Stimulated activated naive CD4-positive, alpha-beta T cell (primary cell): ENCODE measurements at regions not wholly inside any gene's neighbourhood (a gene's known extent, or its start where the extent isn't known, plus 50 kb on each side); places are given as distances from the start of the nearest gene placed in this dataset.

Experiments used
- DNase-seq, 6 experiments: peaks; one replicate each; lab custom pipeline; 2025; lab: John Stamatoyannopoulos, UW

DNA sequence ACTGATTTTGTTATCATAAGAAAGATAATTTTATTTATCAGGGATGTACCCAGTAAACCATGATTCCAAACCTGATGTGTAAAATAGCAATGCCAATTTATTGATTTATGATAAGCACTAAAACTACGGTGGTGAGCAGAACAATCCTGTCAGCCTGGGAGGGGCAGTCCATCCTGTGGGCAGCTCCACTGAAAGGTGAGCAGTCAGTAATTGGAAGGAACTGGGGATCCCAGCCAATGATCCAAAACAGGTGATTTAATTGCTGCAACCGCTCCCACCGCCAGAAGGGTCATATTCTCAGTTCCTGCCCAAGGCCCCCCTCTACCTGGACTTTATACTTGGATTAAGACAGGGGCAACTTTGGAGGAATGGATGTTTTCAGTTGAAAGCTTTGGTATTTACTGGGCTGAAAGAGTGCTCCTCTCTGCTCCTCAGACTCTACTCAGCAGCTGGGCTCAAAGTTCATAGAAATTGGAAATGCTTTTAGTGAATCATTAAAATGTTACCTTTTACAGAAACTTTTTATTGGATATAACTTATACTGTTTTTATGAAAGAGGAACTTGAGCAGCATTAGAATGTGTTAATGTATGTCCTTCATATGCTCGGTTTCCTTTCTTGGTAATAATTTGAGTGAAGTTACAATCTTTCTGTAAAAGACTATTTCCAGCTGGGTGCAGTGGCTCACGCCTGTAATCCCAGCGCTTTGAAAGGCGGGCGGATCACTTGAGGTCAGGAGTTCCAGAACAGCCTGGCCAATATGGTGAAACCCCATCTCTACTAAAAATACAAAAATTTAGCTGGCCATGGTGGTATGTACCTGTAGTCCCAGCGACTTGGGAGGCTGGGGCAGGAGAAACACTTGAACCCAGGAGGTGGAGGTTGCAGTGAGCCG, 198.6 kb upstream of the IL12A start:
- no peak for DNase-seq

DNA sequence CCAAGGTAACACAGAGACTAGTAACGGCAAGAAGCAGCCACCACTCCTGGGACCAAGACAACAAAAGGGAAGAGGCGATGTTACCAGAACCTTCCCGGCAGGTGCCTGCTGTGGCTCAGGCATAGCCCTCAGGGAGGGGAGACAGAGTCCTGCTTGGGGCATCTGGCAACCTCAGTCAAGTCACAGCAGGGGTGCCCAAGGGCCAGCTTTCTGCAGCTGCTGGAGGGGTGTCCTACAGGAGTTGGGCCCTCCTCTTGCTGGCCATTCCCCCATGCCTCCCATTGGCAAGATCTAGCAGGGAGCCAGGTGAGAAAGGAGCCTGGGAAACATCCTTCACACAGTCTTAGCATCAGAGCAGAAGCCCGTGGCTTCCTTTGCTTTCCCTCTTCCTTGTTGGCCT, 197.3 kb upstream of the IL12A start:
- DNase-seq = no peak

DNA sequence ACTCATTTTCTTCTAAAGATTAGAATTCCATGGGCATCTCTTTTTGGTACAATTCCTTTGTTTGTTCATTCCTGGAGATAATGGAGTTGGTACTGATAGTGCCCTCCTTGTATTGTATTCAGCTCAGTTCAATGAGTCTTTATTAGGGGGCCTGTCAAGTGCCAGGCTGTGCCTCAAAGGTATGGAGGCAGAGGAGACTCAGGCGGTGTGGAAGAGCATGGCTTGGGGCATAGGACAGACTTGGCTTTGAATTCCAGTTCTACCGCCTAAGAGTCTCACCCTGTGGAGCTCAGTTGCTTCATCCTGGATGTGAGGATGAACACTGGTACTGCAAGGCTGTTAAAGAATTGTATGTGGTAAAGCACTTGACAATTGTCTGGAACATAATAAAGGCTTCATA, 196.6 kb upstream of the IL12A start:
- DNase-seq = no peak

DNA sequence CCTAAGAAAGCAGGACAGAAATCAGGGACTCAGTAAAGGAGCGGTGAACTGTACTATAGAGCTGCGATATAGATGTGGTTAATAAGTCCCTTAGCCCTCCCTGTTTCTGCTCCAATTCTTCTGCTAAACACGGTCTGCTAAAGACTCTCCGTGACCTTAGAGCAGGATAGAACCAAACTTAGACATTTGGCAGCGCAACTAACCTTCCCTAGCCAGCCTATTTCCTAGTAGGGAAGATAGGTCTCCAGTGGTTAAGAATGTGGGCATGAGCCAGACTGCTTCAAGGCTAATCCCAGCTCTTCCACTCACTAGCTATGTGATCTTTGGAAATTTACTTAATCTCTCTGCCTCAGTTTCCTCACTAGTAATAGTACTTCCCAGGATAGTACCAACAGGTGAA, 193.6 kb upstream of the IL12A start:
- no peak for DNase-seq

DNA sequence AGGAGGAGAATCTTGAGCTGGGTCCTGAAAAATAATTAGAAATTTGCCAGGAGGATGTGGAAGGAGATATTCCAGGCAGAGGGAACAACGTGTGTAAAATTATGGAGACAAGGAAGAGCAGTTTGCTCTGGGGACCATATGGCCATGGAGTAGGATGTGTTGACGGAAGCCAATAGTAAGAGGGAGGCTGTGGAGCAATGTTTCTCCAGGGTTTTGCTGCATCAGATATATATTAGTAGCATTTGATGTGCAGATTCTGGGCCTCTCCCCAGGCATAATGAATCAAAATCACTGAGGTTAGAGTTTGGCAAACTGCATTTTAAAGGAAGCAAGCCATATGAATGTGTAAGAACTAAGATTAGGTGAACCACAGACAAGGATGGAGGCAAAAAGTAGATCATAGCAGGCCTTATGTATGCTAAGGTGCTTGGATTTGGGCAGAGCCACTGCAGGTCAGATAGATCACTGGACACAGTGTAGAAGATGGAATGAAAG, 192.9 kb upstream of the IL12A start:
- no peak for DNase-seq

DNA sequence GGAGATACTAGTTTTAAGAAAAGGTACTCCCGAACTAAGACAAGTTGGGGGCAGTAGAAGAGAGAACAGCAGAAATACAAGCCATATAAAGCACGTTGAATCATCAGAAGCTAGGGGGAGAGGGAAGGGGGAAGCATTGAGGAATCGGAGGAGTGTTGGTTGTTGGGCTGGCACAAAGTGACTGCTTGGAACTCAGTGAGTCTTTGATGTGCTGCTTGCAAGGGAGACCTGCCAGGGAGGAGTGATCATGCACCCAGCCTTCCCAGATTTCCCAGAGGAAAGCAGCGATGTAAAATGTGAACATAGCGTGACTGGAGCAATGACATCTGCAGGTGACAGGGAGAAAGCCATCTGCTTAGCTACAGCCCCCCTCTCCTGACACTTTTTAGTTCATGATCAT, 192.4 kb upstream of the IL12A start:
- DNase-seq = no peak

DNA sequence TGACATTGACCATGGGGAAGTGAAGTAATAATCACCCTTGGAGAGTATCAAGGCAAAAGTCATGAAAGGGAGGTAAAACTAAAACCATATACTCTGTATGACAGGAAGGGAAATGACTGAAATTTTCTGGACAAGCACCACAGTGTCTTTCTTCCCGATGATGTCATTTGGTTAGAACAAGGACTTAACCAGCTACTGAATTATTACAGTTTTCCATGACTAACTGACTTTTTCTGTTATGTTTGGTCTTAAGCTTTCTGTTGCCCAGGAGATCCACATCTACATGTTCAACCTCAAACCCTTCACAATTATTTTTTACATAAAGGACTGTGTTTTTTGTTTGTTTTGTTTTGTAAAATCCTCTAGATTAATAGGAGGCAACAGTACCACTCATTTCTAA, 191.9 kb upstream of the IL12A start:
- DNase-seq = no peak

DNA sequence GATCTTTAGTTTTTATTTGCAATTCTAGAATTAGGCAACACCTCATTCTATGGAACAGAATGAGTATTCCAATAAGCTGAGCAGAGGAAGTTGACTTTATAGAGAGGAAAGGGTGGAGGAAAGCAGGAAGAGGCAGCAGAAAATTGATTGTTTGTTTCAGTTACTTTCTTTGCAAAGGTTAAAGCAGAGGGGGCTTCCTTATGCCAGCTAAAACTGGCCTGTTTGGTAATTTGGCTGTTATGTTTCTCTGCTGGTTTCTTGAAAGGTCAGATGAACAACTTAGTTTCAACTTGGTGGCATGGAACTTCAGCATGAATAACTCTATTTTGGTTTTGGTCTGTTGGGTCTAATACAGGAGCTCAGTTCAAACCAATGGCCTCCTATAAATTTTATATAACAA, 190.9 kb upstream of the IL12A start:
- no peak for DNase-seq

DNA sequence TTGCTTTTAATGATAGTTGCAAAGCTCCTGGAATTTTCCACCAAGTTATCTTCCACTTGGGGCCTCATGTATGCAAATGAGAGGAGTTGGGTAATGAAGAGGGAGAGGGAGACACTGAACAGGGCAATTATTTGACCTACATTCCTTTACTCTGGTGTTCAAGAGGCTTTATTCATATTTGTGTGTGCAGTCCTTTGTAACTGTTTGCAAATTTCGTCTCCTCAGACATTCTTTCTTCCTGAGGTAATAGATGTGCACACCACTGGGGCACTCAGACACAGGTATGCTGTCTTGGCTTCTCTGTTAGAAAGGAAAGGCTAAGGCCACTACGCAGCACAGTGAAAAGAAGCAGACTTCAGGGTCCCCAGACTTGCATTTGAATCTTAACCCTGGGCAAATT, 189.7 kb upstream of the IL12A start:
- no peak for DNase-seq

DNA sequence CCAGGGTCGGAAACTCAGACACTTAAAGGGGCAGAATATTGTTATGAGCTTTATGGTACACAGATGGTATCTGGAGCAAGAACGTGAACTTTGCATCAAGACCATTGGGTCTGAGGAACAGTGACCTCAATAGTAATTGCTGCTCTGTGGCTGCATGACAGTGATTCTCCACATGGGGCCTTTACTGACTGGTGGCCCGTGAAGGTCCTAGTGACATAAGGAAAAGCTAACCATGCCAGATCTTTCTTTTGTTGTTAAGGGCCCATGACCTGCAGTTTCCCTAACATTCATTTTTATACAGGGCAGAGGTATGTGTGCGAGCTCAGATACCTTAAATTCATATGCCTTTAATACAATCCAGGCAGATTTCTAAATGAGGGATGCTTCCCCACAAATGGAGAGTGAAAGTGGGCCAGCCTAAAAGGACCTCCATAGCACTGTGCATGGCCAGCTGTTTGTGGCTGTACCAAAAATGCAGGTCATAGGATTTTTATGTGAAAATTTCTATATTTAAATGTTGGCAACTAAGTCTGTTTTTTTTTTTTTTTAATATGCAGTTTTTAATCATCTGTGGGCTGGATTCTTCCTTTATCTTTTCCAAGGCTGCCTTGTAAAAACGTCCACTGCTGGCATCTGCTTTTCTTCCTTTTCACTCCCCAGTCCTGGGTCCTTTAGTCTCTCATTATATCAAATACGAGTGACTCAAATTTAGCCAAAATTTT, 188.0 kb upstream of the IL12A start:
- no peak for DNase-seq

DNA sequence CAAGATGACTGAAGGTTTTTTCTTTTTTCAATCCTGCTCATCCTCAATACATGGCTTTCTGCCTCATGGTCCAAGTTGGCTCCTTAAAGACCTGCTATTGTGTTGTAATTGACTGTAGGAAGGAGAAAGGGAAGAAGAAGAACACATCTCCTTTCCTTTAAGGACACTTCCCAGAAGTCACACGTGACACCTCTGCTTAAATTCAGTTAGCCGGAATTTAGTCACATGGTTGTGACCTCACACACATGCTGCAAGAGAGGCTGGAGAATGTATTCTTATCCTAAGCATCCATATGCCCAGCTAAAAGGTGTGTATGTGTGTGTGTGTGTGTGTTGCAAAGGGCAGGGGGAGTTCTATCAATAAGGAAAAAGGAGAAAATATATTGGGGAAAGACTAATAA, 185.8 kb upstream of the IL12A start:
- DNase-seq = no peak

DNA sequence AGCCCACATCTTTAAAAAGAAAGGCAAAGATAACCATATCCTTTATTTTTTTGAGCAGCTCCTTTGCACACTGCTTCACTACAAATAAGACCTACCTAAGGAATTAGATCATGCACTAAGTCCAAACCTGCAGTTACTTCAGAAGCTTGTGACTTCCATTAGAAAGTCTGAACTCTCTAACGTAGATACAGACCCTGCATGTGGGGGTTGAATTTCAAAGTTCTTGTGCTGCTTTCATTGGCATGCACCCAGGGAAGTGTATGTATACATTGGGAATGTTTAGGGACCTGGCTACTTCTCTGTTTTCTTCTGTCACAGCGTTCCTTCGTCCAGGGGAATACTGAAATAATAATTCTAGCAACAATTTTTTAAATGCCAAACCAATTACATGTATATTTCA, 185.2 kb upstream of the IL12A start:
- no peak for DNase-seq

DNA sequence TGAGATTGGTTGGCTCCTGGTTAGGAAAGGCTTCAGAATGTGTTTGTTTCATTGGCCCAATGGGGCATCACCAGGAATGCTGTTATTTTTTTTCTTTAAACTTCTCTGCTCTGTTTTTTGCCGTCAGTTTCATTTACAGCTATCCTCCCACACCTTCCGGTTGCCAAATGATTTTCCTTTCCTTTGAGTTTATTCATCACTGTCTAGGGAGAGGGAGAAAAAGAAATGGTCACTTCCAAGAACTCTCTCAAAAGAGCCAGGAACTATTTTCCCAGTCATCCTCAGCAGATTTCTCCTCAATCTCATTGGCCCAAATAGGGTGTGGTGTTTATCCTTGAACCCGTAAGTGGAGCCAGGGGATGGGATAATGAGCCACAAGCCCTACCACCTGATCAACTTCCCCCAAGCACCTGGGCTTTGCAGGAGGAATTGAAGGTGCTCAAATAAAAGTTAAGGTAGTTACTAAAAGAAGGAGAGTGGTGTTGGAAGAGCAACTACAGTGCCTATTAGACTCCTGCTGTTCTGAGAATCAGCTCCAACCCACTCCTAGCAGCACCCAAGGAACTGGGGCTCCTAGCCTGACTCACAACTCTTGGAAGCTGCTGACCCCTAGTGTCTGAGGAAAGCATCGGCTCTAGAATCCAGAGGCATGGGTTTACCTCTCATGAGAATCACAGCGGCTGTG, 183.8 kb upstream of the IL12A start:
- DNase-seq = no peak

DNA sequence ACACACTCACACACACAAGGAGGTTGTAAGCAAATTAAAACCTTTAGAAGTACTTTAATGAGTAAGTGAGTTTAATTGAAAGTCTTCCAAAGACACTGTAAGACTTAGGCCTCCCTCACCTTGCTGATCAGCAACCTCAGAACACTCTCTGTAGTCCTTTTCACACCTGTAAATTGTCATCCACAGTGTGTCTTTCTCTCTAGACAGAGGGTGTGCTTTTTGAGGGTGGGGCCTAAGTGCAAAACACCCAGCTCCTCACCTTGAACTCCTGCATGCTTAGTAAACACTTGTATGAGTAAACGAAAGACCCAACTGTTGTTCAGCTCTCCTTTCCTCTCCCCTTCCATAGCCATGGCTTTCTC, 183.2 kb upstream of the IL12A start:
- no peak for DNase-seq

DNA sequence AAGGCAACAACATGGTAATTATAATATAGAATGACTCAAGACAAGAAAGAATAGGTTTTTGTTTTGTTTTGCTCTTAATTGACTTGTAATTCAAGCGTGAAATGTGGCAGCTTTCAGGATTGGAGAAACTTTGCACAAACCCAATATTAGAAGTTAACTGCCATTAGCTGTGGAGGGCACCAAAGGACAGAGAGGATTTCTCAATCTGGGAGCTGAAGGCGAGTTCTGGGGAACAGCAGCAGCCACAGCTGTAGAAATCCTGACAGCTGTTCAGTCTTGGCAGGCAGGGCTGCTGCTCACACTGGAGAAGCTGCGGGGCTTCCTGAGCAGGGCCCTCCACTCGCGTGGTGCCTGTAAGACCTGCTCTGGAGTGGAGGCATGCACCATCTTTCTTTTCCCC, 182.2 kb upstream of the IL12A start:
- no peak for DNase-seq

DNA sequence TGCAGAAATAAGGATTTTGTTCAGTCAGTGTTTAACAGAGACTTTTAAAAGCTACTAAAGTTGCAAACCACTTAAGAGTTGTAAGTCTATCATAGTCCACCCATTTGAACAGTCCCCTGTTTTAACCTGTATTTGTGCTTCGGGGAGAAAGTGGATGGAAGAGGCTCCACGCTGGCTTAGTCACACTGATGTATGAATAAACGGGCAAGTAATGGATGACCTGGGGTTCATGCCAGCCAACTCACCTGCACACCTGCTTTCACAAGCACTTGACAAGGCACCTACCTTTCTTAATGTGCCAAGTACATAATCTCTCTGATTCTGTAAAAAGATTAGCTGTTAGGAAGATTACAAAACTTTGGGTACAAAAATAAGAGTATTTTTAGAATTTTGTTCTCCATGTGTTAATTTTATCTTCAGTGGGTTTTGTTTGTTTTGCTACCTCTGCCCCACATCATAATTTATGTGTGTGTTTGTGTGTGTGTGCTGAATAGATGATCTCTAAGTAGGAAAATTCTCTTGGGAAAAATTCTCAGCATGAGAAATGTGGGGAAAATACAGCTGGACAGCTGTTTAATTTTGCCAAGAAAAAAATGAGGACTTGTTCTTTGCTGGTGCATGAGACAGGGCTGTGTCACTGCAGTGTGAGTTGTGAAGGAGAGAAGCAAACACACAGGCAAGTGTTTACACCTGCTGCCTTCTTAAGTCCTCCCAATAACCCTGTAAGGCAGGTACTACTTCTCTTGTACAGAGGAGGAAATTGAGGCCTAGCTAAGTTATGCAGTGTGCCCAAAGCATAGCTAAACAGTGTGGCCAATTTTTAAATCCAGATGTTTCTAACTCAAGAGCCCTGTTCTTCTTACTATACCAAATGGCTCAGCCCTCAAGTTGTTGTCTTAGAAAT, 181.2 kb upstream of the IL12A start:
- no peak for DNase-seq

DNA sequence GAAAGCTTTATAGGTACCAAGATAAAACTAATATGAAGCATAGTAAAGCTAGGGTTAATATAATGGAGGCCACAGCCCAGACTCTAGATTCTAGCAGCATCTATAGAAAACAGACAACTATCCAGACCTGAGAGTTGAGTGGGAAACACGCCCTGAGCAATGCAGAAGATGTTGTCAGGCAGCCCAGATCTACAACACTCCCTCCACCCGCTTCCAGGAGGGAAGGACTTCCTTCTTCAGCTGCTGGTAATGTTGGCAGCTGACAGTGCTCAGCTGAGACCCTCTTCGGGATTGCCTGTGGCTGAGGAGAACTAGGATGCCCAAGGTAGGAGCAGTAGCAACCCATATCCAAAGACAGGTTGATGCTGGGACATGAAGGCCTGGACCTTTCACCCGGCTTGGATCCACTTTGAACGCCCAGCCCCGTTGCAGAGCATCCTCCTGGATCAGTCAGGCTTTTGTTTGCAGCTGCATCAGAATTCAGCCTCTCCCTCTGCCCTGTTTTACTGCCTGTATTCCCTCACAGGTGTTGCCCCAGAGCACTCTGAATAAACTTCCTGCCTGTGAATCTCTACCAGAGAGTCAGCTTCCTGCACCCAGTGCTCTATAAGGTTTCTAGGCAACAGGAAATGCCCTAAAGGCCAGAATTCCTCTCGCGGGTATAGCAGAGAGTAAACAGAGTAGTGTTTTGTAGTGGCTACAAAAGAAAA, 174.7 kb upstream of the IL12A start:
- DNase-seq = no peak

DNA sequence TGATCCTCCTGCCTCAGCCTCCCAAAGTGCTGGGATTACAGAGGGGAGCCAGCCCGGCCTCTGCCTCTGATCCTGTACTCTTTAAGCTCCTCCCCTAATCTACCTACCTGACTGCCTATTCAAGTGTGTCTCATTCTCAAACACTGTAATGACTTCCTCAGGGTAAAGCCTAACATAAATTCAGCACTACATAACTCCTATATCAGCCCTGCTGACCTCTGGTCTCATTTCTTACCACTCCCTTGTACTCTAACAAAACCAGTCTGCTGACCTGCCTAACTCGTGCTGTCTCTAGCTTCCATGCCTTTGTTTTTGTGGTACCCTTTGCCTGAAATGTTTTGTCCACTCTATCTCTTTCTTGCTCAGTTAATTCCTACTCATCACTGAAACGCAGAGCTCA, 172.1 kb upstream of the IL12A start:
- DNase-seq = no peak

DNA sequence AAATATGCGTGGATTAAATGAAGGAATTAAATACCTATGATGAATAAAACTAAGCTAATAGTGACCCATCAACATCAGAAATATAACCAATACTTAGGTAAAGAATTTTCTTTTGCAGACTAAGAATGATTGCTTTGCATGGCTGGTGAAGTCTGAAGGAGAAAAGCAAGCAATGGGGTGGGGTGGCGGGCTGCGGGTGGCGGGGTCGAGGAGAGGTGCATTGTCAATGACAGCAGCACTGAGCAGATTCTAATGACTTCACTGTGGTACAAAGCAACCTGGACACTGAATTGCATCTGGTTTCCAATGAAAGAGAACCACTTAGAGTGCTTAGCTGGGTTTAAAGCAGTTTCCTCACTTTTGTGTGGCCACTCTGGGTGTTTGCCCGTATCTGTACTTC, 171.5 kb upstream of the IL12A start:
- no peak for DNase-seq

DNA sequence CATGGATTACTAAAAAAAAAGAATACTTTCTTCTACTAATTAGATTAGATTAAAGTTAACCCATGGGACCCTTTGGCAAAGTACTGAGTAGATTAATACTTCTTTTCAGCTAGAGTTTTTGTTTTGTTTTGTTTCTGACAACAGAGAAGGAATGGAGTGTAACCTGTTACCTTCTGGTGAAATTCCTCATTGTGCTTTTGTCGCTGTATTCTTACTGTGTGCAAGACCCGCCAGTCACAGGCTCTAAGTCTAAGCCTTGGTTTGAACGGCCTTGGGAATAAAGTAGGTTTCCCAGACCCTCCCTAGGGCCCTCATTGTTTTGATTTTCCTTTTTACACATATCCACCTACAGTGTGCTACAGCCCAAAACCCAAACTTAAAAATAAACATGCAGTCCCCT, 171.1 kb upstream of the IL12A start:
- DNase-seq = no peak

DNA sequence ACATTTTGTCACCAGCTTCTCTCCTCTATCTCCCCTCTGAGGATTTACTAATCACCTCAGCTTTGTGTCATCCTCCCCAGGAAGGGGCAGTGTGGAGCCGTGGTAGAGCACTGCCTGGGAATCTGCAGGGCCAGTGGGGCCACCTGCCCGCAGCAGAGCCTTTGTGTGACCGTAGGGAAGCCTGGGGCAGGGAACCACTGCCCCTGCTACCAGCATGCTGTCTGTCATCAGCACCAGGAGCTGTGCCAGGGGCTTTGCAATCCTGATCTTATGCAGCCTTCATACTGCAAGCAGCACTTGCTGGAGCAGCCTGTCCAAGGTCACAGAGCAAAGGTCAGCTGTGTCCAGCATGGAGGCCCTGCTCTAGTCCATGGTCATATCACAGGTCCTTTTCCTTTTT, 170.2 kb upstream of the IL12A start:
- DNase-seq = no peak
